Stimulated activated CD4-positive, alpha-beta T cell treated with anti-CD3 and anti-CD28 coated beads, TNF-alpha, amount 100 ng/mL, for 1 hour (primary cell): ENCODE measurements at regions not wholly inside any gene's neighbourhood (a gene's known extent, or its start where the extent isn't known, plus 50 kb on each side); places are given as distances from the start of the nearest gene placed in this dataset.
"Not testable (repeated sequence)": the region's sequence is repeated elsewhere in the genome, so short reads cannot be mapped to it uniquely, and the experiment has no call there.

Experiments used
- DNase-seq, 3 donors: peaks; one replicate each; pipeline ENCODE4 v3.0.0-alpha.2; 2020; ENCODE audit warnings: low read depth in 3 of 3, low spot score in 1 of 3

DNA sequence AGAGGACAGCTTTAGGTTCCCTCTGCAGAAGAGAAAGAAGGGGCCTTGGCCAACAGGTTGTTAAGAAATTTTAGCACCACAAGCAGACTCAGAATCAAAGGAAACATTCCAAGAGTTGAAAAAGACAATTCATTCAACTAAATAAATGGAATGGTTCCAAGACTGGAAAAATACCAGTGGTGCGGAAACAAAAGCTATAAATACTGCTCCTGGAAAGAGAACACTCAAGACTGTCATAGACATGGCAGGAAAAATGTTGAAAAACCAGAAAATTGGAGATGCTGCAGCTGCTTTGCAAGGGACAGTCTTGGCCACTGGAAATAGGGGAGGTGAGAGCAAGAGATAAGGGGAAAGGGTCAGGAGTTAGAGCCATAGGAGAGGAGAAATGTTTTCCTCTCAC lies 312.7 kb upstream of the CYRIA start:
- DNase-seq = no peak

- DNase-seq = no peak
Observed at GRCh38 chr2:16974688-16975087, 309.1 kb upstream of the CYRIA start.

GRCh38 chr2:16973586-16974286 lies 308.1 kb upstream of the CYRIA start:
- no peak for DNase-seq

DNA sequence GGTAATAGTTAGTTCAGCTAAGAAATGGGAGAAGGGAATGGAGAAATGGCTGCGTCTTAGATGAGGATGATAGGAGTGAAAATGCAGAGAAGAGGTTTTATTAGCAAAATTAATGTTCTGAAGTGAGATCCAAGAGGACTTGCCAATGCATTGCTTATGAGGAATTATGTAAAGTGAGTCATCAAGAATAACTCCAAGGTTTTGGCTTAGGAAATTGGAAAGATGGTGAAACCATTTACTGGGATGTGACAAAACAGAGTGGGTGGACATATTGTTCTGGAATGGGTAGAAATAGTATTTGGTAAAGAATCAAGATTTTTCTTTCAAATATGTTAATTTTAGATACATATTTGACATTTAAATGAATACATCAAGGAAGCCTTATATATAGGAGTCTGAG lies 306.6 kb upstream of the CYRIA start:
- DNase-seq = no peak

DNA sequence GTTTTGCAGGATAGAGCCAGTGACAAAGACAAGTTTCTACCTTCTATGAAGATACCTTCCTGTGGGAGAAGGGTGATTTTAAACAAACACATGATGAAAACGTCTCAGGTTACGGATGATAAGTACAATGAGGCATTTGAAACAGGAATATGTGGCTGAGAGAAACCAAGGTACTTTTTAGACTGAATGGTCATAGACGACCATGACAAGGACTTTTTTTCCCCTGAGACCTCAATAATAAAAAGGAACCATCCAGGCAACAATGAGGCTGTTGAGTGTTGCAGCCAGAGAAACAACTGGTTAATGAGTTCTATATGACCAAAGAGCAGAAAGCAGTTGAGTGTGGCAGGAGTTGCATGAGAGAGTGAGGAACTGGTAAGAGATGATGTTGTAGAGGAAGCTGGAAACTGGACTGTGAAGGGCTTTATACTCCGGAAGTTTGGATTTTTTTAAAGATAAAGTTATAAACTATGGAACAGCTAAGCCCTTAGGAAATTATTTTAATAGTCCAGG lies 306.1 kb upstream of the CYRIA start:
- no peak for DNase-seq

GRCh38 chr2:16970948-16971347 lies 305.3 kb upstream of the CYRIA start:
- DNase-seq = not testable (repeated sequence)

DNA sequence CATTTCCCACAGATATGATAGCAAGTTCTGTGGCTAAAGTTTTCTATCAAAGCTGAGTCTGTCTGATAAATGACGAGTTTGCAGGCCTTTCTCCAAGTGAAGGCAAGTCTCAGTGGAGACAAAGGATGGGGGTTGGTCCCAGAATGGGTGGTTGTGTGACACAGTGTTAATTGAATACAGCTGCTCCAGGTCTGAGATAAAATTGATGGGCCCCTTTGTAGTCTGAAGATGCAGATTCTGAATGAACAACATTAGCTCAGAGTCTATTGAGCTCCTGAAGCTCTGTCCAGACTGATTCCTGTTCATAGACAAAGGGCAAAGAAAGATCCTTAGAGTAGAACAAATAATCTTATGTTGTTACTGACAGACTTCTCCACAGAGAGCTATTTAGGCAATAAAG lies 296.9 kb upstream of the CYRIA start:
- DNase-seq = no peak

GRCh38 chr2:16960579-16960978 lies 294.9 kb upstream of the CYRIA start:
- DNase-seq = no peak

GRCh38 chr2:16958266-16958665 lies 292.6 kb upstream of the CYRIA start:
- no peak for DNase-seq

- no peak for DNase-seq
Observed at GRCh38 chr2:16952805-16953204, 287.2 kb upstream of the CYRIA start.

GRCh38 chr2:16952368-16952767 lies 286.7 kb upstream of the CYRIA start:
- no peak for DNase-seq

GRCh38 chr2:16950436-16950835 lies 284.8 kb upstream of the CYRIA start:
- DNase-seq = no peak

- no peak for DNase-seq
Observed at GRCh38 chr2:16948710-16949109, 283.1 kb upstream of the CYRIA start.

DNA sequence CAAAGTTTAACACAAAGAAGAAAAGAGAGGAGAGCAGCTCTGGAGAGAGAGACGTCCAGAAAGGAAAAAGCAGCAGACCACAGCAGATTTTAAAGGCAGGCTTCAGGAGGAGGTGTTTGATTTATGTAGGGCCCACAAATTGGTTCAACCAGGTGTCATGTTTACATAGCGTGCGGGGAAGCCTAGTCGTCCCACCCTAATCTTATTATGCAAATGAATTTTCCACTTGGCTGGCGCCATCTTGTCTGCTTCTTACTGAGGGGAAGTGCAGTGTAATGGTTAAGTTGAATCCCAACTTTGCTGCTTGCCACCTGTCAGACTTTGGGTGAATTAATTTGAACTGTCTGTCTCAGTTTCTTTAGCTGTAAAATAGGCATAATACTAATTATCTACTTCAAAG lies 282.4 kb upstream of the CYRIA start:
- no peak for DNase-seq

DNA sequence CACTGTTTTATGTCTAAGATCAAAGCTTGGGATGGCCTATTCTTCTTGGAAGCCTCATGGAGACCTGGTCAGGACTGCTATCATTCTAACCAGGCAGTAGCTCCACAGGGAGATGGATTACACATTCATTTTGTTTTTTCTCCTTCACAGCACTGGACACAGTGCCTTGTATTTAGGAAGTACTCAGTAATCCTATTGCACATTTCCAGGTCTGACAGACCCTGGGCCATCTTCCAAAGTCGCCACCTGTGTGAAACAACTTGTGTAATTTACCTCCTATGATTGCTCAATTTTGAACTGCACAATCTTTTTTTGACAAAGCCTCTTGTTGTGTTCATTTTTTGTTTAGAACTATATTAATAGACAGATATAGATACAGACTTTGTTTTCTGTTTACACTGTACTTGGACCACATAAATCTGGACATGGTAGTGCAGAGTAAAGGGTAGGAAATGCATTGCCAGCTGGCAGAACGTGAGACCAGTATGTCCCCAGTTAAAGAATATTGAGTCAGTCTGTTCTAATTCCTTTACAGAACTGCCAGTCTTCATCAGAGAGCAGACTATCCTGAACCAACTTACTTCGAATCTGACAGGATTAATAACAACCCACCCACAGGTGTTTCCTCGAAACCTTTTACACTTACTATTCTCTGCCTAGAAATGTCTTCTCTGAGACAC lies 277.8 kb upstream of the CYRIA start:
- DNase-seq = no peak

DNA sequence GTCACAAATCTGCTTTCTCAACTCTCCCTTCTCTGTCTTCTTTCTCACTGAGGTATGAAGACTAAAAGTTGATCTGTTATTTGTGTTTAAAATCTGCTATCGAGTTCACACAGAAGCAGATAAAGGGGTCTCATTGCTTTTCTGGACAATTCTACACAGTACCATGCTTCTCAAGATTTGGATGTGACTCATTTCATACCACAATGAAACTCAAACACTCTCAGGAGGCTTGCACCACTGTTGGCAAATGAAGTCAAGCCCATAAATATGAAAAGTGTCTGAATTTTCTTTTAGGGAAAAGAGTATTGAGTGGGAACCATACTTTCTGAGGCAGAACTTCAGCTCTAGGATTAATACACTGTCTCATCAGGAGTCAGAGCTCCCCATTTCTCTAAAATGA lies 274.6 kb upstream of the CYRIA start:
- DNase-seq = no peak

- no peak for DNase-seq
Observed at GRCh38 chr2:16939771-16940170, 274.1 kb upstream of the CYRIA start.

DNA sequence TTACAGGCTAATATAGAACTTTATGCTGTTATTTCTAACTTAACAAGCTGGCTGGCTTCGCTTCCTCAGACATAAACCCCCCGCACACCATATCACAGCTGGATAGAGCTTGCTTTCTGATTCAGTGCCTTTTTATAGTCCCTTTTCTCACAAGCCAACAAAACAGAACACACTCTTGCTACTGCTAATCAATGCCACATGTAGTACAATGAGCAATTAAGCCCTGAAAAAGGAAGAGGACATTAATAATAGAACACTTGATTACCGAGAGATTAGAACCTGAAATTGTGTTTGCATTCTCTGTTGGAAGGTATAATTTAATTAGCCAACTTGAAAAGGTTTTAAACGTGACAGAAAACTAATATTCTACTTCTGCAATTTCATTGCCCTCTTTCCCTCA lies 267.7 kb upstream of the CYRIA start:
- DNase-seq = no peak

DNA sequence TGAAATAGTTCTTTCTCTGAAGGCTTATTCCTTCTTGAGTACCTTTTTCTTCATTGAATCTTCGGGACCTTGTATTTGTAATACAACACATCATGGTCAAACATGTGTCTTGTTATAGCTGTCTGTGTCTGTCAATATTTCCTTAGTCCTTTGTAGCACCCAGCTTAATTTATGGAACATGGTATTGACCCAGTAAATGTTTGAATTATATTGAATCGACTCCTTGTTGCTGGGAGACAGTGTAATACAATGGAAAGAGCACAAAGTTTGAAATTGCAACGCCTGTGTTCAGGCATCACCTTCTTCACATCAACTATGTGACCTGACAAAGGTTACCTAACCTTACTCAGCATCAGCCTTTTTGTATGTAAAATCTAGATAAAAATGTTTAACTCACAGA lies 267.2 kb upstream of the CYRIA start:
- DNase-seq = no peak

DNA sequence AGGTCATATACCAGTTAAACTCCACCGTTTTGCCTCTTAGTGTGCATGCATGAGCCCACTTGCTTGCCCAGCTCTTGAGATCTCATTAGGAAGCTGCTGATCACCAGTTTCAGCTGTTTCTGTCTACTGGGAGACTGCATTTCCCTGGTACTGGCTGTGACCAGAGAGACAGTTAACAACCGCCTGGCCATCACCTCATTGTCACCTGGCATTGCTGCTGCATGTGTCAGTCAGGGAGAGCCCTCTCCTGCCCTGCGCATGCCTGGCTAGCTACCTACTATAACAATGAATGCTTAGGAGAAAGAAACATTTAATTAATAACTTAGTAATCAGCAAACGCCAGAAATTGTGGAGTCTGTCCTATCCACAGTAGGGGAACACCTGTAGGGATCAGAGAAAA lies 265.8 kb upstream of the CYRIA start:
- DNase-seq = no peak

GRCh38 chr2:16927398-16927797 lies 261.8 kb upstream of the CYRIA start:
- DNase-seq = no peak

DNA sequence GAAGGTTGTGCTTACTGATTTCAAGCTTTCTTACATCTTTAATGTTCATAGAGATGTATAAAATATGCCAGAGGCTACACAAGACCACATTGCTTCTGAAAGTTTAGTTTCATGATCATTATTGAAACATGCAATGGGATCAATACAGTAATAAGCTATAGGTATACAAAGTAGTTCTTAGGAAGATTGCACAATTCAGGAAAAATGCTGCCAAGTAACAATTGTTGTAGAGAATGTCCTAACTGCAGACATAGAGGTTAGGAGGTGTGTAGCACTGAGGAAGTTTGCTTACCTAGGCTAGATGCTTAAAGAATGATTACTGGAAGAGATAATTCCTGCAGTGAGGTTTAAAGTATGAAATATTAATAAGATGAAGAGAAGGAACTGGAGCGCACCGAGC lies 259.5 kb upstream of the CYRIA start:
- DNase-seq = no peak

DNA sequence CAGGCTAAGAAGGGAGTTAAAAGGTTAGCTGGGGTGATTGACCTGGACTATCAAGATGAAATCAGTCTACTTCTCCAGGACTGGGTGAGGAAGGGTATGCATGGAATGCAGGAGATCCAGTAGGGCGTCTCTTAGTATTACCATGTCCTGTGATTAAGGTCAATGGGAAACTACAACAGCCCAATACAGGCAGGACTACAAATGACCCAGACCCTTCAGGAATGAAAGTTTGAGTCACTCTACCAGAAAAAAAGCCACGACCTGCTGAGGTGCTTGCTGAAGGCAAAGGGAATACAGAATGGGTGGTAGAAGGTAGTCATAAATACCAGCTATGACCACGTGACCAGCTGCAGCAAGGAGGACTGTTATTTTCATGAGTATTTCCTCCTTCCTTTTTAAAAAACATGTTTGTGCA lies 249.7 kb upstream of the CYRIA start:
- DNase-seq = not testable (repeated sequence)
